Germinal center (tissue), 1 donor: ENCODE measurements at regions not wholly inside any gene's neighbourhood (a gene's known extent, or its start where the extent isn't known, plus 50 kb on each side); places are given as distances from the start of the nearest gene placed in this dataset.

Source experiments
- DNase-seq: peaks from one replicate; pipeline ENCODE4 v3.0.0; 2012; ENCODE audit warnings: mixed read lengths, low spot score

DNA sequence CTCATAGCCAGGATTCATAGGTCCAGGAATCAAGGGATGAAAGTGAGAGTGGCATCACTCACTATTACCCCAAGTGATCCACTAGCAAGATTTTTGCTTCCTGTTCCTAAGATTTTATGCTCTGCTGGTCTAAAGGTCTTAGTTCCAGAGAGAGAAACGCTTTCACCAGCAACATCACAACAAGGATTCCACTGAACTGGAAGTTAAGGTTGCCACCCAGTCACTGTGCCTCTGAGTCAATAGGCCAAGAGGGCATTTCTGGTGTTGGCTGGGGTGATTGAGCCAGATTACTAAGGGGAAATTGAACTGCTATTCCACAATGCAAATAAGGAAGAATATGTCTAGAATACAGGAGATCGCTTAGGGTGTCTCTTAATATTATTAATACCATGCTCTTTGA is 142.5 kb upstream of the ARID2 start:
- no peak for DNase-seq

- DNase-seq, result no peak
Measured at GRCh38 chr12:45587877-45588533, 141.5 kb upstream of the ARID2 start.

- DNase-seq, result no peak
Measured at GRCh38 chr12:45590646-45591045, 138.9 kb upstream of the ARID2 start.

GRCh38 chr12:45591635-45592034 is 137.9 kb upstream of the ARID2 start:
- DNase-seq, result no peak

DNA sequence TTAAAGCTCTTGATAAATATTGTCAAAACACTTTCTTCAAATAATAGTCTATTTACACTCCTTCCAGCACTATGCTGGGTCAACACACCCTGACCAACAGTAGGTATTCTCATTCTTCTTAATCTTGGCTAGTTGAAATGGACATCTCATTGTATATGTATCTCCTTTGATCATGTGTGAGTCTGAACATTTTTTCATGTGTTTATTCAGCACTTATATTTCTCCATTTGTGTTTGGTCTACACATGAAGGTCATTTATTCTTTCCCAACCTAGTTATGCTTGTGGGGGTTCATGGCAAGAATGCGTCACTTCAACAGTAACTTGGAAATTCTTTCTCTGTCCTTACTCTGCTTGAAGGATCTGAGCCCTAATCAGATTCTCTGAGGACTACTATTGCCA is 133.1 kb upstream of the ARID2 start:
- DNase-seq, result no peak

GRCh38 chr12:45598336-45598735 is 131.2 kb upstream of the ARID2 start:
- DNase-seq, result no peak

DNA sequence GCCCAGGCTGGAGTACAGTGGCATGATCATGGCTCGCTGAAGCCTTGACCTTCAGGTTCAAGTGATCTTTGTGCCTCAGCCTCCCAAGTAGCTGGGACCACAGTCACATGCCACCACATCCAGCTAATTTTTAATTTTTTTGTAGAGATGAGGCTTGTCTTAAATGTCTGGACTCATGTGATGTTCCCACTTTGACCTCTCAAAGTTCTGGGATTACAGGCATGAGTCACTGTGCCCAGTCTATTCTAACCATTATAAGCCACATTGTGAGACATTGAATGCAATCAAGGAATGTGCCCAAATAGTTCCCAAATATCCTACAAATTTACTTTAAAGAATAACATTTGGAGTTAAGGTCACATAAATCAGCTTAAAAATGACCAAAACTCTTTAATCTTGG is 130.7 kb upstream of the ARID2 start:
- no peak for DNase-seq

DNA sequence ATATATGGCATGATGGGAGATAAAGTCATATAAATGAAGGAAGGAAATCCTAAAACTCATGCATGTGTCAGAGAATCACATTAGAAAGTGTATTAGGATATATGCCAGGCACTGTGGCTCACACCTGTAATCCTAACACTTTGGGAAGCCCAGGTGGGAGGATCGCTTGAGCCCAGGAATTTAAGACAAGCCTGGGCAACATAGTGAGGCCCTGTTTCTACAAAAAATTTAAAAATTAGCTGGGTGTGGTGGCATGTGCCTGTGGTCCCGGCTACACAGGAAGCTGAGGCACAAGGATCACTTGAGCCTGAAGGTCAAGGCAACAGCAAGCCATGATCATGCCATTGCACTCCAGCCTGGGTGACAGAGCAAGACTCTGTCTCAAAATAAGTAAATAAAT is 130.3 kb upstream of the ARID2 start:
- no peak for DNase-seq

- no peak for DNase-seq
Measured at GRCh38 chr12:45601390-45601789, 128.1 kb upstream of the ARID2 start.

DNA sequence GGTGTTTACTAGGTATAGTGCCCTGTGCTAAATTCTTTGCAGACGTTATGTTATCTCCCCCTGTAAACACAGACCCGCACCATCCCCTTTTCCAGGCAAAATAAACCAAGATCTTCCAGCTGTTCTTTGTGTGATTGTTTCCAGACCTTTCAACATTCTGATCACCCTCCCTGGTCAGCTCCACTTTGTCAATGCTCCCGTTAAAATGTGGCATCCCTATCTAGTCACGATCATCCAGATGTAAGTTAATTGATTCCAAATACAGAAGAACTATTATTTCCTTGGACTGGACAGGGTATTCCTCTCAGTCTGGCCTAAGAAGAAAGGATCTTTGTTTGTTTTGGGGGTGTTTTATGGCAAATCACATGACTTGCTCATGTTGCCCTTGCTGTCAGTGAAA is 127.6 kb upstream of the ARID2 start:
- DNase-seq, result no peak

- DNase-seq, result no peak
Measured at GRCh38 chr12:45605624-45606023, 123.9 kb upstream of the ARID2 start.

- DNase-seq, result no peak
Measured at GRCh38 chr12:45611061-45611460, 118.4 kb upstream of the ARID2 start.

GRCh38 chr12:45611495-45611894 is 118.0 kb upstream of the ARID2 start:
- no peak for DNase-seq

GRCh38 chr12:45612044-45612794 is 117.3 kb upstream of the ARID2 start:
- no peak for DNase-seq

DNA sequence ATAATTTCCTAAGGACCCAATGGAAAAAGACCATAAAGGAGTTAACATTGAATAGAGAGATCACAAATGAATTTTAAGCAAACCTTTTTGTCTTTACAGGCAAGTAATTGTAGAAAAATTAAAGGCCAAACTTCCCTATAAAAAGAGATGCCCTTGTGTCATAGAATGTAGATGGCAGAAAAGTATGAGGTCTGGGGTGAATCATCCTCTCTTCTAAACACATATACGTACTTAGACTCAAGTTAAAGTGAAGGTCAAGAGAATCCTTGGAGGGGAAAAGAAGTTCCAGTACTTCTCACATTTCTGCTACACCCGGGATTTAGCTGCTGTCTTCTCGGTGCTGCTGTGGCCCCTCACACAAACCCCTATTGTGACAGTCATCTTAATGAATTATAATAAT is 116.2 kb upstream of the ARID2 start:
- DNase-seq, result no peak

DNA sequence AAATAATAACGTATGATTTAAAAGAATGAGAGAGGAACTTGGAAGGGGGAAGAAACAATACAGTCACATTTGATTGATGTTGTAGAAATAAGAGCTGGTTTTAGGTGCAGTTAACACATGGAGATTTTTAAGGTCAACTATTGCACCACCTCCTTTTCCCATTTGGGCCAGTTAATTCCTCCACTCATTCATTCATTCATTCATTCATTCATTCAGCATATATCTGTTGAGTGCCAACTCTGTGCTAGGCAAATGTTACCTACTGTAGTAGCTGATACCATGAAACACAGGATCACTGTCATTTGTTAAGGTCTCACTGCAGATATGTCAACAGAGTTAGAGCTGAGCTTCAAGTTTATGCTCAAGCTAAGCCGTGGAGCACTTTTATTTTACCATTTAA is 115.7 kb upstream of the ARID2 start:
- no peak for DNase-seq

DNA sequence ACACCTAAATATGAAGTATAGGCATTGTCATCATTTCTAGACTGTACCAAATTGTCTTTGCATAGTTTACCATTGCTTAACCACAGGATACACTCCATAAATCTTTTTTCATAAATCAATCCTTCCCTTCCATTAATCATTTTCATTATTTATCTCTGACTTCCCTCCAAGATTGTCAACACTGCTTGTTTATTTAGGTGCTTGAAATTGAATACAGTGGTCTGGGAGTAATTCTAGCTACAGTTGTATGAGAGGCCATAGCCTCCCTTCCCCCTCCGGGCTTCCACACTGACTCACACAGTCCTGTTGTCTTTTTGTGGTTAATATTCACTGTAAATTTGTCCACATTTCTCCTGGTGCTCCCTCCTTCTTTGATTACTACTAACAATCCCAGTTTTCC is 114.2 kb upstream of the ARID2 start:
- no peak for DNase-seq

DNA sequence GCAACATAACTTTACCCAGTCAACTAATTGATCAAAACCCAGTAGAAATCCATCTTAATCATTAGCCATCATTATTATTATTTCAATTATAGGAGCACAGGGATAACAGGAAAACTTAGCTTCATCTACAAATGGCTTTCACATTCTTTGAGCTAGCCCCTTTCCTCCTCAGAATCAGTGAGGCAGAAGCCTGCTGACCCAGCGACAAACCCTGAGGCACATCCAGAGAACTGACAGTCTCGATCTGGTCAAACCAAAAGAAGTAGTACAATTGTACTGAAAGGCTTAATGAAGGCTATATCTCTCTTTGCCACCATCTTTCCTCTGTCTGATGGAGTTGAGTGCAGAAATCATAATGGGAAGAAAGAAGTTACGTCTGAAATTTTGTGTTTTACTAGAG is 109.8 kb upstream of the ARID2 start:
- DNase-seq, result no peak

DNA sequence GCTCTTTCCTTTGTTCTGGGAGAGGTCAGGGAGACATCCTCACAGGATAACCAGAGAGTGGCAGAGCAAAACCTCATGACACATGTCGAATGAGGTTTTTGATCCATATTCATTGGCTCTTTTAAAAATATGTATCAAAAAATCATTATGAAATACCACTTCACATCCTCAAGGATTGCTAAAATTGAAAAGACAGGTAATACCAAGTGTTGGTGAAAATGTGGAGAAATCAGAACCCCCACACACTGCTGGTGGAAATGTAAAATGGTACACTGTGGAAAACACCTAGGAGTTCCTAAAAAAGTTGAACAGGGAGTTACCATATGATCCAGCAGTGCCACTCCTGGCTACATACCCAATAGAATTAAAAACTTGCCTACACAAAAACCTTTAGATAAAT is 107.8 kb upstream of the ARID2 start:
- no peak for DNase-seq

DNA sequence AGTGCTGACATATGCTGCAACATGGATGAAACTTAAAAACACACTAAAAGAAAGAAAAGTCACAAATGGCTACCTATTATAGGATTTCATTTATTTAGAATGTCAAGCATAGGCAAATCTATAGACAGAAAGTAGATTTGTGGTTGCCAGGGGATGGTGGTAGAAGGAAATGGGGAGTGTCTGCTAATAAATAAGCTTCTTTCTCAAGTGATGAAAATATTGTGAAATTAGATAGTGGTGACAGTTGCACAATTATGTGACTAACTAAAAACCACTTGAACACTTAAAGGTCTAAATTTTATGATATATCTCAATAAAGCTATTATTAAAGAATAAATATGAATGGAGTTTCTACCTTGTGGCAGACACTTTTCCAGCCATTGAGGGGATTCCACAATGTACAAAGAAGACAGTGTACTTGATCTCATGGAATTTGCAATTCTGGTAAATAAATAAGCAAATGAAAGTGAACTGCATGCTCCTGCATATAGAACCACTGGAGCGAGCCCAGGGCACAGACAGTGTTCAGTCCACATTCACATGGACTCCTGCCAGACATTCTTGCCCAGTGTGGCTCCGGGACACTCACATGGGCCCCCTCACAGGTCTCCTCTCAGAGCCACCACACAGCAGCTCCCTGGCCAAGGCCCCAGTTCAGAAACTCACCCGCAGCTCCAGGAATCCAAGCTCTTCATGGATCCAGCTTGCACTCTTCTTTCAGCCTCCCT is 107.1 kb upstream of the ARID2 start:
- DNase-seq, result no peak

DNA sequence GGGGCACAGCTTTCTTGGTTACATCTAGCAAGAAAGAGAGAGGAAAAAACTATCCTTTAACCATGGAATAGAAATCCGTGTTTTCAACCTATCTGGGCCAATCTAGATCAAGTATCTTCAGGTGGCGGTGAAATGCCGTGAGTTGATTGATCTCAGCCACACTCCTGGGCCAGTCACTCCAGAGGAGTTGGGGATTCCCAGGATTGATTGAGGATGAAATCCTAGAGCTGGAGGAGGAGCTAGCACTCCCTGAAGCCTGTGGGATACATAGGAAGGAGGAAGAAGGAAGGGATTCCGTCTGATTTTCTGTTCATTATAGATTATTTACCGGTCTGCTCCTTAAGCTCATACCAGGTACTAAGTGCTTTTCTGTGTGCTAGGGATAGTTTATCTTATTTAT is 106.3 kb upstream of the ARID2 start:
- DNase-seq, result no peak

- no peak for DNase-seq
Measured at GRCh38 chr12:45623940-45624339, 105.6 kb upstream of the ARID2 start.

DNA sequence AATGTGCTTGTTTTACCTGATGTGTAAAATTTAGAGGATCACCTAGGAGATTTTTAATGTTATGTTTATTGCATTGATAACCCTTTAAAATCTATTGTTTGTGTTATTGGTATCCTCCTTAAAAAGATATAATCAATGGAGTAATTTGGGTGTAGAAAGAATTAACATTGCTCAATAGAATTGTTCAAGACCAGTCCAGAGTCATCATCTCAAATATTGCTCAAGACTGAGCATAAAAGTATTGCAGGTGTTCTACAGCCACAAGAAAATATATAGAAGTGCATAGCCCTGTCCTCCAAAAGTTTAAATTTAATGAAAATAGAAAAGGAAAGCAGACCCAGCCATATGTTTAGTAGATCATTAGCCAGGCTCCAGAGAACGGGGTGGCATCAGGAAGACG is 102.5 kb upstream of the ARID2 start:
- no peak for DNase-seq
